H1 (cell line): ENCODE measurements at regions not wholly inside any gene's neighbourhood (a gene's known extent, or its start where the extent isn't known, plus 50 kb on each side); places are given as distances from the start of the nearest gene placed in this dataset.

Experiments
- CTCF ChIA-PET: fragments of 300-600 bp; sonication (Branson Sonifier 250); formaldehyde crosslinking; loops from one replicate; lab custom pipeline; 2021; ENCODE audit not compliant: partially characterized antibody; lab: Charles Lee
- POLR2A ChIA-PET: fragments of 300-600 bp; sonication (Branson Sonifier 250); formaldehyde crosslinking; loops from one replicate; lab custom pipeline; 2021; ENCODE audit warnings: inconsistent platforms; ENCODE audit not compliant: partially characterized antibody; lab: Charles Lee
- DNase-seq, 2 experiments: peaks; one replicate each; pipeline versions ENCODE4 v3.0.0 to v3.0.0-alpha.2; 2010 to 2022; ENCODE audit warnings: low spot score in 2 of 2, low read depth in 1 of 2, mixed read lengths in 1 of 2
- FAIRE-seq: peaks from 2 replicates; lab custom pipeline; 2011; peaks lifted over from hg19 to GRCh38; lab: Jason Lieb, UNC
- H2AFZ ChIP-seq: 2 replicates; pipeline ENCODE4 v1.8.1; 2012; ENCODE audit warnings: low read length, inconsistent platforms
- H2AK5ac ChIP-seq: 2 replicates; pipeline ENCODE4 v1.6.1; 2013; ENCODE audit warnings: low read depth, low read length
- H2BK120ac ChIP-seq: replicated peaks from 2 replicates; pipeline ENCODE3; 2013; ENCODE audit warnings: low read depth, low read length, inconsistent platforms
- H2BK12ac ChIP-seq: 2 replicates; pipeline ENCODE4 v1.6.1; 2013; ENCODE audit warnings: low read depth, low read length
- H2BK15ac ChIP-seq: 2 replicates; pipeline ENCODE4 v1.6.1; 2013; ENCODE audit warnings: low read length
- H2BK20ac ChIP-seq: 2 replicates; pipeline ENCODE4 v1.6.1; 2013; ENCODE audit warnings: low read length
- H2BK5ac ChIP-seq: 2 replicates; pipeline ENCODE4 v1.6.1; 2013; ENCODE audit warnings: low read depth, low read length
- H3K14ac ChIP-seq: 2 replicates; pipeline ENCODE4 v1.6.1; 2013; ENCODE audit warnings: inconsistent platforms; ENCODE audit not compliant: insufficient read length
- H3K18ac ChIP-seq: 2 replicates; pipeline ENCODE4 v1.6.1; 2013; ENCODE audit warnings: low read length; ENCODE audit errors: extremely low read depth
- H3K23ac ChIP-seq: 2 replicates; pipeline ENCODE4 v1.6.1; 2013; ENCODE audit warnings: inconsistent platforms; ENCODE audit not compliant: insufficient read length
- H3K23me2 ChIP-seq: 2 replicates; pipeline ENCODE4 v1.6.1; 2013; ENCODE audit warnings: low read depth, low read length
- H3K27ac ChIP-seq: 2 replicates; pipeline ENCODE4 v1.6.1; 2011; ENCODE audit warnings: low read depth, low read length, inconsistent platforms
- H3K27me3 ChIP-seq, 4 experiments: replicated peaks in 1 of 4; 1 replicate in 1 of 4; 2 replicates in 3 of 4; pipeline versions ENCODE4 v1.6.1 to v1.8.1; 2011 to 2013; ENCODE audit warnings: low read length in 3 of 4, mild to moderate bottlenecking in 3 of 4, inconsistent platforms in 2 of 4, mixed read lengths in 2 of 4, moderate library complexity in 1 of 4; ENCODE audit not compliant: control insufficient read depth in 3 of 4, insufficient read depth in 3 of 4; ENCODE audit errors: extremely low read depth in 1 of 4
- H3K36me3 ChIP-seq, 4 experiments: 2 replicates each; pipeline versions ENCODE4 v1.6.1 to v1.8.1; 2011 to 2013; ENCODE audit warnings: mild to moderate bottlenecking in 4 of 4, low read length in 3 of 4, moderate library complexity in 2 of 4, control low read depth in 1 of 4, inconsistent platforms in 1 of 4; ENCODE audit not compliant: insufficient read depth in 4 of 4, control insufficient read depth in 2 of 4
- H3K4ac ChIP-seq: replicated peaks from 2 replicates; pipeline ENCODE3; 2013; ENCODE audit warnings: low read length, low read depth, mixed read lengths, inconsistent platforms; ENCODE audit not compliant: insufficient read length
- H3K4me1 ChIP-seq, 4 experiments: replicated peaks in 1 of 4; 1 replicate in 1 of 4; 2 replicates in 3 of 4; pipeline versions ENCODE4 v1.6.1 to v1.8.1; 2011 to 2013; ENCODE audit warnings: low read length in 3 of 4, inconsistent platforms in 2 of 4, mixed read lengths in 1 of 4; ENCODE audit not compliant: insufficient read depth in 4 of 4, control insufficient read depth in 3 of 4
- H3K4me2 ChIP-seq, 2 experiments: 2 replicates each; pipeline versions ENCODE4 v1.6.1 to v1.8.1; 2011 to 2013; ENCODE audit warnings: low read depth in 2 of 2, low read length in 2 of 2, control low read depth in 1 of 2, inconsistent platforms in 1 of 2, mild to moderate bottlenecking in 1 of 2; ENCODE audit not compliant: insufficient read depth in 1 of 2
- H3K4me3 ChIP-seq, 4 experiments: fragments of 200-600, 300-600 bp in 1 of 4; sonication (generic), shearing (Covaris generic), sonication (Bioruptor Twin) in 1 of 4; 2 replicates each; pipeline versions ENCODE4 v1.5.1 to v1.8.1; 2011 to 2016; ENCODE audit warnings: low read length in 4 of 4, low read depth in 3 of 4, control low read depth in 2 of 4, inconsistent platforms in 2 of 4, mild to moderate bottlenecking in 2 of 4, mixed read lengths in 1 of 4, moderate library complexity in 1 of 4; ENCODE audit not compliant: insufficient read depth in 2 of 4; ENCODE audit errors: extremely low read depth in 1 of 4
- H3K56ac ChIP-seq: replicated peaks from 2 replicates; pipeline ENCODE3; 2013; ENCODE audit warnings: low read depth, mild to moderate bottlenecking, mixed read lengths, low read length, inconsistent platforms; ENCODE audit not compliant: insufficient read length
- H3K79me1 ChIP-seq: 2 replicates; pipeline ENCODE4 v1.6.1; 2013; ENCODE audit warnings: low read depth, low read length, control low read depth
- H3K79me2 ChIP-seq, 2 experiments: 2 replicates each; pipeline versions ENCODE4 v1.6.1 to v1.8.1; 2012 to 2013; ENCODE audit warnings: low read length in 2 of 2, mild to moderate bottlenecking in 2 of 2, inconsistent platforms in 1 of 2; ENCODE audit not compliant: insufficient read depth in 2 of 2, control insufficient read depth in 1 of 2
- H3K9ac ChIP-seq, 4 experiments: replicated peaks in 1 of 4; 1 replicate in 1 of 4; 2 replicates in 3 of 4; pipeline versions ENCODE4 v1.6.1 to v1.8.1; 2011 to 2013; ENCODE audit warnings: low read depth in 3 of 4, low read length in 3 of 4, control low read depth in 2 of 4, mild to moderate bottlenecking in 2 of 4, moderate library complexity in 2 of 4, inconsistent platforms in 1 of 4; ENCODE audit errors: extremely low read depth in 1 of 4
- H3K9me3 ChIP-seq, 2 experiments: 2 replicates each; pipeline versions ENCODE4 v1.6.1 to v1.8.1; 2012 to 2013; ENCODE audit warnings: mild to moderate bottlenecking in 2 of 2, moderate library complexity in 2 of 2, control low read depth in 1 of 2, inconsistent platforms in 1 of 2, low read depth in 1 of 2, low read length in 1 of 2, mixed read lengths in 1 of 2; ENCODE audit not compliant: insufficient read depth in 2 of 2
- H4K20me1 ChIP-seq, 2 experiments: replicated peaks in 1 of 2; 2 replicates each; pipeline versions ENCODE3 to v1.8.1; 2011 to 2013; ENCODE audit warnings: inconsistent platforms in 2 of 2, low read length in 2 of 2, mild to moderate bottlenecking in 1 of 2; ENCODE audit not compliant: insufficient read depth in 2 of 2, control insufficient read depth in 1 of 2
- H4K5ac ChIP-seq: 2 replicates; pipeline ENCODE4 v1.6.1; 2013; ENCODE audit warnings: low read length, low read depth, mixed read lengths, inconsistent platforms; ENCODE audit not compliant: insufficient read length
- H4K8ac ChIP-seq: 2 replicates; pipeline ENCODE4 v1.8.0; 2013; ENCODE audit warnings: mild to moderate bottlenecking, moderate library complexity, low read length, inconsistent platforms; ENCODE audit not compliant: insufficient read depth; ENCODE audit errors: extremely low read depth
- H4K91ac ChIP-seq: replicated peaks from 2 replicates; pipeline ENCODE3; 2013; ENCODE audit warnings: low read length, mixed read lengths, inconsistent platforms; ENCODE audit not compliant: insufficient read length
- ASH2L ChIP-seq: fragments of 200-600, 300-600 bp; sonication (generic); IDR thresholded peaks from one replicate; pipeline ENCODE4 v1.7.1; 2017; ENCODE audit warnings: low read length
- BACH1 ChIP-seq: IDR thresholded peaks from 2 replicates; pipeline ENCODE4 v1.6.1; 2012; ENCODE audit warnings: low read length, improper control_type of control experiment
- CHD2 ChIP-seq: IDR thresholded peaks from 2 replicates; pipeline ENCODE4 v1.6.1; 2012; ENCODE audit warnings: low read length, improper control_type of control experiment
- EP300 ChIP-seq, 2 experiments: IDR thresholded peaks; 1 replicate in 1 of 2; 2 replicates in 1 of 2; pipeline ENCODE4 v1.6.1; 2011 to 2012; ENCODE audit warnings: low read depth in 2 of 2, low read length in 2 of 2, mild to moderate bottlenecking in 2 of 2, borderline replicate concordance in 1 of 2, inconsistent platforms in 1 of 2, moderate library complexity in 1 of 2
- JUND ChIP-seq: IDR thresholded peaks from 2 replicates; pipeline ENCODE4 v1.6.1; 2011; ENCODE audit warnings: mild to moderate bottlenecking, improper control_type of control experiment, low read length
- KDM1A ChIP-seq: fragments of 200-600, 300-600 bp; sonication (generic); IDR thresholded peaks from 2 replicates; pipeline ENCODE4 v1.7.1; 2016; ENCODE audit warnings: mild to moderate bottlenecking, low read length, borderline replicate concordance
- RAD21 ChIP-seq, 2 experiments: IDR thresholded peaks in 1 of 2; conservative IDR thresholded peaks in 1 of 2; 2 replicates each; pipeline ENCODE4 v1.6.1; 2011; ENCODE audit warnings: low read depth in 2 of 2, low read length in 2 of 2, improper control_type of control experiment in 1 of 2, inconsistent platforms in 1 of 2, mild to moderate bottlenecking in 1 of 2, moderate library complexity in 1 of 2
- SRF ChIP-seq: IDR thresholded peaks from 2 replicates; pipeline ENCODE4 v1.6.1; 2011; ENCODE audit warnings: mild to moderate bottlenecking, low read depth, low read length, moderate library complexity
- SUZ12 ChIP-seq: fragments of 200-600 bp; sonication (generic); IDR thresholded peaks from 2 replicates; pipeline ENCODE4 v1.6.1; 2012; ENCODE audit warnings: mild to moderate bottlenecking, inconsistent platforms, low read length, moderate library complexity, mixed read lengths
- WGBS, 2 experiments: shearing (Covaris generic) in 1 of 2; methylation state at CpG; one replicate each; pipeline versions ENCODE4 v1.1.6 to v1.1.7; 2013 to 2015; ENCODE audit warnings: low lambda C conversion rate in 2 of 2, mixed read lengths in 2 of 2, inconsistent platforms in 1 of 2, low coverage in 1 of 2, missing lambda C conversion rate in 1 of 2; ENCODE audit not compliant: insufficient replicate concordance in 2 of 2, insufficient coverage in 1 of 2, insufficient read length in 1 of 2; ENCODE audit errors: extremely low coverage in 1 of 2, missing lambda C conversion rate in 1 of 2; 5-methylcytosine and 5-hydroxymethylcytosine counted together

- no peaks in the 10 kb centered on the region for H3K23me2 ChIP-seq
- H4K20me1 ChIP-seq: no peaks in the 10 kb centered on the region
- H3K27me3 ChIP-seq: no peaks in the 10 kb centered on the region
- no peak overlapping the region for H2AK5ac ChIP-seq
- no peak for FAIRE-seq
- H2BK120ac ChIP-seq: no peak overlapping the region
- no peak overlapping the region for H4K8ac ChIP-seq
- no peak overlapping the region for H4K91ac ChIP-seq
- H2BK20ac ChIP-seq: no peak overlapping the region
- no peak overlapping the region for H3K23ac ChIP-seq
- H3K4me2 ChIP-seq: no peak overlapping the region
- ChIA-PET CTCF (interaction anchor here (0.6 to 1.1 kb wide), 3 partner anchors 34 to 251 kb away, joined by 3 read pairs; no protein-coding TSS in a partner anchor), POLR2A (no interaction called here)
- H3K4ac ChIP-seq: no peak overlapping the region
- H2BK5ac ChIP-seq: no peak overlapping the region
- no peak overlapping the region for H3K18ac ChIP-seq
- no peak overlapping the region for H3K27ac ChIP-seq
- H3K4me3 ChIP-seq: no peak overlapping the region
- H3K14ac ChIP-seq: no peak overlapping the region
- H3K36me3 ChIP-seq: no peaks in the 10 kb centered on the region
- no peak overlapping the region for H3K56ac ChIP-seq
- DNase-seq: no peak
- no peaks in the 10 kb centered on the region for H3K79me1 ChIP-seq
- H2BK15ac ChIP-seq: no peak overlapping the region
- H2BK12ac ChIP-seq: no peak overlapping the region
- no peak overlapping the region for H4K5ac ChIP-seq
- peaks cover 0 to 4% (median 0%) of the 10 kb centered on the region in 4 experiments; a peak in 1 of 7 replicates for H3K4me1 ChIP-seq
- H3K9me3 ChIP-seq: no peaks in the 10 kb centered on the region
- no peak overlapping the region for H3K9ac ChIP-seq
- no peak overlapping the region for H2AFZ ChIP-seq
- WGBS, 2 experiments: 91% methylated on average over 1 of the region's 1 CpG; no CpG with 5 or more reads in 1 of the 2 experiments
- no peak for TF ChIP-seq KDM1A
- no peak for TF ChIP-seq CHD2
- no peak for TF ChIP-seq SUZ12
- no peak for TF ChIP-seq RAD21 (IDR thresholded peaks at IDR 0.05 in 1 of 2, conservative IDR thresholded peaks at IDR 0.05 in 1 of 2; ENCODE audit: low read depth in 2 of 2, low read length in 2 of 2)
- no peak for TF ChIP-seq JUND
- no peak for TF ChIP-seq BACH1
- no peak for TF ChIP-seq ASH2L
- TF ChIP-seq EP300 (IDR thresholded peaks at IDR 0.05; ENCODE audit: borderline replicate concordance in 1 of 2, low read depth in 2 of 2, low read length in 2 of 2): no peak
- TF ChIP-seq SRF: no peak
- no peaks in the 10 kb centered on the region for H3K79me2 ChIP-seq
Observed at GRCh38 chr4:154677300-154677699, 64.8 kb upstream of the FGG start.
